Prostate gland (tissue), 2 donors: ENCODE measurements at regions not wholly inside any gene's neighbourhood (a gene's known extent, or its start where the extent isn't known, plus 50 kb on each side); places are given as distances from the start of the nearest gene placed in this dataset.
"Not testable (repeated sequence)": the region's sequence is repeated elsewhere in the genome, so short reads cannot be mapped to it uniquely, and the experiment has no call there.

Experiments
- POLR2A ChIP-seq: fragments of 450-650 bp; IDR thresholded peaks from one replicate; pipeline ENCODE4 v1.6.1; 2016; ENCODE audit warnings: antibody characterized with exemption, mild to moderate bottlenecking
- TF ChIP-seq, protein P1 (sequence below), 4 experiments: fragments of 200-600 bp in 2 of 4; fragments of 450-650 bp in 2 of 4; sonication (generic) in 2 of 4; IDR thresholded peaks; 1 replicate in 3 of 4; 2 replicates in 1 of 4; pipeline ENCODE4 v1.5.1; 2016 to 2019; ENCODE audit warnings: antibody characterized with exemption in 4 of 4, mild to moderate bottlenecking in 2 of 4, moderate library complexity in 2 of 4

DNA sequence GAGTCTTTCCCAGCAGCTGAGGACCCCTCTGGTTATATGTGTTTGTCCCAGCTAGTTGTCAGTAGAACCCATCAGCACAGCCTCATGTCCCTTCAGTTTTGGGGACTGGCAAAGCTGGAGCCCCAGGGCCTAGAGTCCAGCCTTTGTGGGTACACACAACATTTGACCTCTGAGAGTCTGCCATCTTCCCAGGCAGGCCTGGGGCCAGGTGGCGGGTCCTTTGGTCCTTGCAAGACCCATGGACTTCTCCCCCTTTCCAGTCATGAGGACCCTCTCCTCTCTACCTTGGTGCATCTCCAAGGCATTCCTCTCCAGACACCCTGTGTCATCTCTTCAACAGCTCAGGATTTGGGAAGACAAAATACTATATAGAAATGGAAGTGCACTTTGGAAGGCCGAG is 198.4 kb downstream of the ZNF37A start:
- TF ChIP-seq, protein P1, sequence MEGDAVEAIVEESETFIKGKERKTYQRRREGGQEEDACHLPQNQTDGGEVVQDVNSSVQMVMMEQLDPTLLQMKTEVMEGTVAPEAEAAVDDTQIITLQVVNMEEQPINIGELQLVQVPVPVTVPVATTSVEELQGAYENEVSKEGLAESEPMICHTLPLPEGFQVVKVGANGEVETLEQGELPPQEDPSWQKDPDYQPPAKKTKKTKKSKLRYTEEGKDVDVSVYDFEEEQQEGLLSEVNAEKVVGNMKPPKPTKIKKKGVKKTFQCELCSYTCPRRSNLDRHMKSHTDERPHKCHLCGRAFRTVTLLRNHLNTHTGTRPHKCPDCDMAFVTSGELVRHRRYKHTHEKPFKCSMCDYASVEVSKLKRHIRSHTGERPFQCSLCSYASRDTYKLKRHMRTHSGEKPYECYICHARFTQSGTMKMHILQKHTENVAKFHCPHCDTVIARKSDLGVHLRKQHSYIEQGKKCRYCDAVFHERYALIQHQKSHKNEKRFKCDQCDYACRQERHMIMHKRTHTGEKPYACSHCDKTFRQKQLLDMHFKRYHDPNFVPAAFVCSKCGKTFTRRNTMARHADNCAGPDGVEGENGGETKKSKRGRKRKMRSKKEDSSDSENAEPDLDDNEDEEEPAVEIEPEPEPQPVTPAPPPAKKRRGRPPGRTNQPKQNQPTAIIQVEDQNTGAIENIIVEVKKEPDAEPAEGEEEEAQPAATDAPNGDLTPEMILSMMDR (IDR thresholded peaks at IDR 0.05): not testable (repeated sequence)
- not testable (repeated sequence) for TF ChIP-seq POLR2A
